Heart left ventricle (tissue), 13 donors: ENCODE measurements at regions not wholly inside any gene's neighbourhood (a gene's known extent, or its start where the extent isn't known, plus 50 kb on each side); places are given as distances from the start of the nearest gene placed in this dataset.

Source experiments
- CTCF ChIP-seq, 12 donors: fragments of 200-600 bp; sonication (generic) in 4 of 12; IDR thresholded peaks; one replicate each; pipeline versions ENCODE4 v1.5.0 to v1.8.0; 2018 to 2022; ENCODE audit warnings: antibody characterized with exemption in 12 of 12, mild to moderate bottlenecking in 5 of 12
- POLR2A ChIP-seq, 2 donors: fragments of 450-650 bp; IDR thresholded peaks; one replicate each; pipeline ENCODE4 v1.6.1; 2017; ENCODE audit warnings: antibody characterized with exemption in 2 of 2, mild to moderate bottlenecking in 2 of 2, moderate library complexity in 2 of 2
- donor health status: ischemic (EF 13 %, LVEDD 7.1; RV severe dilation, severe dysfunction).
- donor health status: DM: no; HTN: yes; CAD: no.
- donor health status: DM: no; HTN: no; CAD: no.
- donor health status: ischemic (EF 25% LVEDD 6.9; RV normal size, moderate dysfunction).
- donor health status: ischemic (EF 25% LVEDD 5.7; RV mildly dilated, moderate dysfunction).
- donor health status: ischemic (EF 35%, LVEDD 5.7; RV mildly dilated, moderate dysfunction).
- donor health status: nonischemic (EF 11% LVEDD 7.7; RV severe dilation, severe dysfunction).
- donor health status: DM: yes; HTN: yes; CAD: no.
- donor health status: PGD.
- donor health status: ischemic (EF 29% LVEDD 5.4; RV normal size, mild dysfunction).
- donor health status: nonischemic (EF 23%, LVEDD 6.1; RV moderate dilation, normal function).

DNA sequence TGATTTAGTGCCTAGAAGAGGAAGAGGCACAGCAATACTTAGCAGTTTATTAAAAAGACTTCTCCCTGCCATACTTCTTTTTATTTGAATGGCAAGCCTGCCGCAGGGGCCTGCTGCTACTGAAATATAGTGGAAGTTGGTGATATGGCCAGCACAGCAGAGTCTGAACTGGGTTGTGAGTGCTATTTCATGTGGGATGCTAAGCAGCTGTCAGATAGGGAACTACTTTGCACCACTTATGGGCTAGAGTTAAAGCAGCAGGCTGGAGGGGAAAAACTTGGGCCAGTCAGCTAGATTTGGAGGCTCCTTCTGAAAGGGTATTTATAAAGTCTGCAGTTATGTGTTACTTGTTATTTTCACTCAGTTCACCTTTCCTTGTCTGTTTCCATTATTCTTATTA, 299.0 kb upstream of the E2F7 start:
- TF ChIP-seq CTCF (IDR thresholded peaks at IDR 0.05) (no peak), POLR2A (IDR thresholded peaks at IDR 0.05) (no peak)
